T-helper 17 cell (primary cell): ENCODE measurements at regions not wholly inside any gene's neighbourhood (a gene's known extent, or its start where the extent isn't known, plus 50 kb on each side); places are given as distances from the start of the nearest gene placed in this dataset.
"Not testable (repeated sequence)": the region's sequence is repeated elsewhere in the genome, so short reads cannot be mapped to it uniquely, and the experiment has no call there.

Source experiments
- ATAC-seq: fragments of 150-1000 bp; cut with Tn5 transposase; 2 replicates; pipeline ENCODE4 v1.10.0; 2021; ENCODE audit warnings: mild to moderate bottlenecking, moderate library complexity
- DNase-seq, 3 donors: peaks; one replicate each; pipeline versions ENCODE4 v3.0.0 to v3.0.0-alpha.2; 2020 to 2021
- H3K9me3 ChIP-seq: one replicate; pipeline ENCODE4 v1.7.0; 2013; ENCODE audit warnings: low read length, mild to moderate bottlenecking; ENCODE audit not compliant: control insufficient read depth, poor library complexity, severe bottlenecking
- H3K27ac Mint-ChIP-seq: one replicate; pipeline ENCODE4 v1.8.0; 2022; ENCODE audit warnings: mild to moderate bottlenecking, moderate library complexity, mixed read lengths
- H3K27me3 Mint-ChIP-seq: one replicate; pipeline ENCODE4 v1.8.0; 2022; ENCODE audit warnings: mixed read lengths
- H3K36me3 Mint-ChIP-seq: one replicate; pipeline ENCODE4 v1.8.0; 2022; ENCODE audit warnings: low read depth, mixed read lengths
- H3K4me1 Mint-ChIP-seq: one replicate; pipeline ENCODE4 v1.8.0; 2022; ENCODE audit warnings: mild to moderate bottlenecking, mixed read lengths
- H3K4me3 Mint-ChIP-seq: one replicate; pipeline ENCODE4 v1.8.0; 2022; ENCODE audit warnings: mild to moderate bottlenecking, moderate library complexity, mixed read lengths

DNA sequence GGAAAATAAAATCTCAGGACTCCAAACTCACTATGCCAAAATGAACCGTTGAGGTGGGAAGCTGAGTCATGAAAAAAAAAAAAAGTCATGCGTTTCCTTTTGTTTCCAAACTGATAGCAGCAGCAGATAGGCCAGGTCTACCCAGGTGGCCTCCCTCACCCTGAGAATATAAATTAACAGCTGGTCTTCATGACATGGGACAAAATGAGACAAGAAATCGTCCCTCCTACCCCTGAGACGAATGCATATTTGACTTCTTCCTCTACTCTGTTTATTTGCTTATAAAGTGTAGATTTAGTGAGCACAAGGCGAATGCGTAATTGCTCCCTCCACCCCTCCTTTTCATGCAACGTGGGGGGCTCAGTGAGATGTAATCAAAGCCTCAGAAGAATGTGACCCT, 204.3 kb downstream of the TMEM121 start:
- H3K4me1 Mint-ChIP-seq, H3K4me3 Mint-ChIP-seq, DNase-seq, H3K27ac Mint-ChIP-seq, H3K36me3 Mint-ChIP-seq, H3K9me3 ChIP-seq, ATAC-seq: not testable (repeated sequence)
- peaks cover 31% of the 10 kb centered on the region for H3K27me3 Mint-ChIP-seq

GRCh38 chr14:105731221-105731985, 205.0 kb downstream of the TMEM121 start:
- H3K9me3 ChIP-seq, H3K4me3 Mint-ChIP-seq: not testable (repeated sequence)

GRCh38 chr14:105733081-105734065, 207.0 kb downstream of the TMEM121 start:
- H3K27ac Mint-ChIP-seq = no peak overlapping the region
- no peaks in the 10 kb centered on the region for H3K4me1 Mint-ChIP-seq
- no peak for DNase-seq
- H3K4me3 Mint-ChIP-seq = no peak overlapping the region
- H3K9me3 ChIP-seq = no peaks in the 10 kb centered on the region
- peaks cover 31% of the 10 kb centered on the region for H3K27me3 Mint-ChIP-seq
- no peaks in the 10 kb centered on the region for H3K36me3 Mint-ChIP-seq
- no peak for ATAC-seq

More at GRCh38 chr14:105731221-105731985, 205.0 kb downstream of the TMEM121 start:
- not testable (repeated sequence) for ATAC-seq, H3K27ac Mint-ChIP-seq, H3K36me3 Mint-ChIP-seq, H3K4me1 Mint-ChIP-seq, DNase-seq
- H3K27me3 Mint-ChIP-seq = peaks cover 31% of the 10 kb centered on the region

- H3K9me3 ChIP-seq, DNase-seq, H3K4me3 Mint-ChIP-seq, ATAC-seq, H3K36me3 Mint-ChIP-seq, H3K27ac Mint-ChIP-seq, H3K4me1 Mint-ChIP-seq: not testable (repeated sequence)
- H3K27me3 Mint-ChIP-seq = peaks cover 29% of the 10 kb centered on the region
Observed at GRCh38 chr14:105734241-105734640, 207.9 kb downstream of the TMEM121 start.

GRCh38 chr14:105736331-105736730, 209.9 kb downstream of the TMEM121 start:
- H3K27me3 Mint-ChIP-seq = peaks cover 12% of the 10 kb centered on the region
- H3K4me1 Mint-ChIP-seq, H3K9me3 ChIP-seq, H3K36me3 Mint-ChIP-seq, H3K4me3 Mint-ChIP-seq, H3K27ac Mint-ChIP-seq, DNase-seq, ATAC-seq: not testable (repeated sequence)

DNA sequence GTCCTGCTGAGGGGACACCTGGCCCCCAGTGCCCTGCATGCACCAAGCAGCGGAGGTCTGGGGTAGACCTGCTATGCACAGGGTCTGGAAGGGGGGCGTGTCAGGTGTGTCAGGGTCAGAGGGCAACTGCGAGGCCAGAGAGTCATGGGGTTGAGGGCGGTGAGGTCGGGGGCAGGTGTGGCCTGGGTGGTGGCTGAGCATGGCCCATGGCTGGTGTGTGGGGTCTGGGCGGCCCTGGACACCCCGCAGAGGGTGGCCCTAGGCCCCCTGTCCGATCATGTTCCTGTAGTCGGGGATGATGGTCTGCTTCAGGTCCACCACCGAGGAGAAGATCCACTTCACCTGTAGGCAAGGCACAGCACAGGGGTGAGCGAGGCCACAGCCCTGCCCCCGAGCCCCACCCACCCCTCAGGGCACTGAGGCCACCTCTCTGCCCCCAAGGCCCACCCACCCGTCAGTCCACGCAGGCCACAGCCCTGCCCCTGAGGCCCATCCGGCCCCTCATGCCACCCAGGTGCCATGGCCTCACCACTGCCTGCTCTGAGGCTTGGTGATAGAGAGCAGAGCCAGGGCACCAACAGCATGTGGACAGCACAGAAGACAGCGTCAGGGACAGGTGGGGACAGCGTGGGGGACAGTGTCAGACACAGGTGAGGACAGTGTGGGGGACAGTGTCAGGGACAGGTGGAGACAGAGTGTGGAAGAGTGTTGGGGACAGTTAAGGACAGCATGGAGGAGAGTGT, 211.3 kb downstream of the TMEM121 start:
- DNase-seq = no peak
- Mint-ChIP-seq H3K27me3 (peaks cover 6% of the 10 kb centered on the region), H3K36me3 (no peaks in the 10 kb centered on the region), H3K4me1 (no peaks in the 10 kb centered on the region), H3K4me3 (no peak overlapping the region), H3K27ac (no peak overlapping the region)
- H3K9me3 ChIP-seq = no peaks in the 10 kb centered on the region
- no peak for ATAC-seq

DNA sequence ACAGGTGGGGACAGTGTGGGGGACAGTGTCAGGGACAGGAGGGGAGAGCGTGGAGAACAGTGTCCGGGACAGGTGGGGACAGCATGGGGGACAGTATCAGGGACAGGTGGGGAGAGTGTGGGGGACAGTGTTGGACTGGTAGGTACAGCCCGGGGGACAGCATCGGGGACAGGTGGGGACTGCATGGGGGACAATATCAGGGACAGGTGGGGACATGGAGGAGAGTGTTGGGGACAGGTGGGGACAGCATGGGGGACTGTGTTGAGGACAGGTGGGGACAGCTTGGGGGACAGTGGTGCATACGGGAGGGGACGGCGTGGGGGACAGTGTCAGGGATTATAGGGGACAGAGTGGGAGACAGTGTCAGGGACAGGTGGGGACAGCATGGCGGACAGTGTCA, 212.3 kb downstream of the TMEM121 start:
- H3K4me3 Mint-ChIP-seq = no peak overlapping the region
- no peaks in the 10 kb centered on the region for H3K4me1 Mint-ChIP-seq
- H3K36me3 Mint-ChIP-seq = no peaks in the 10 kb centered on the region
- no peaks in the 10 kb centered on the region for H3K9me3 ChIP-seq
- peaks cover under 1% of the 10 kb centered on the region for H3K27me3 Mint-ChIP-seq
- DNase-seq (no peak), ATAC-seq (peak; percentile 14)
- H3K27ac Mint-ChIP-seq = no peak overlapping the region

- Mint-ChIP-seq H3K27me3 (no peaks in the 10 kb centered on the region), H3K4me3 (no peak overlapping the region), H3K27ac (no peak overlapping the region), H3K36me3 (no peaks in the 10 kb centered on the region), H3K4me1 (no peaks in the 10 kb centered on the region)
- DNase-seq = no peak
- H3K9me3 ChIP-seq = no peaks in the 10 kb centered on the region
- no peak for ATAC-seq
Observed at GRCh38 chr14:105739331-105740102, 213.1 kb downstream of the TMEM121 start.

DNA sequence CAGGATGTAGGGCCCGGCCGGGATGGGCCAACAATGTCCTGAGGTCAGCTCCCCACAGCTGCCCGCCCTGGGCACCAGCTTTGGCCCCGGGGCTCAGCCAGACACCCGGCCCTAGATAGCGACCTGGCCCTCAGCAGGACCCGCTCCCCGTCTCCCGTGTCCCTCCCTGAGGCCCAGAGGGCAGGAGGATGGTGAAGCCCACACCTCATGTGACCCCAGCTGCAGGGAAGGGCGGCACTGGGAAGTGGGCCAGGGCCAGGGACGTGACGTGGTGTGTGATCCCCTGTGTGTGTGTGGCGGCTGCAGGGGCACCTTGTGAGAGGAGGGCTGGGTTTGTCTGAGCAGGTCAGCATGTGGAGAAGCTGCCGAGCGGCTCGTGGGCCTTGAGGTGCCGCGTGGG, 213.9 kb downstream of the TMEM121 start:
- not testable (repeated sequence) for H3K27me3 Mint-ChIP-seq, DNase-seq, H3K9me3 ChIP-seq, H3K4me3 Mint-ChIP-seq, H3K27ac Mint-ChIP-seq, H3K36me3 Mint-ChIP-seq, ATAC-seq, H3K4me1 Mint-ChIP-seq

DNA sequence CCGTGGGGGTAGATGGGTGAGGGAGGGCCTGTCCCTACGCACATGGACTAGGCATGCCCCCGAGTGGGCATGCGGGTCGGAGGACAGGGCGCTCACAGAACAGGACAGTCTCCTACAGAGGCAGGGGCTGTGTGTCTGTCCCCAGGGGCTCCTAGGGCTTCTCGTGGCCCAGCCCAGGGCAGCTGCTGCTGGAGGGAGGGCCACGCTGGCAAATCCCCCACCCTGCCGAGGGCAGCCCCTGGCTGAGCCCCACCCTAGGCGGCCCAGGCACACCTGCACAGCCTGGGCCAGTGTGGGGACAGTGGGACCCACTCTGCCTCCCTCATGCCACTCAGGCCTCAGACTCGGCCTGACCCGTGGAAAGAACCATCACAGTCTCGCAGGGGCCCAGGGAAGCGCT, 214.6 kb downstream of the TMEM121 start:
- not testable (repeated sequence) for H3K27me3 Mint-ChIP-seq, DNase-seq, H3K4me3 Mint-ChIP-seq, H3K4me1 Mint-ChIP-seq, ATAC-seq, H3K9me3 ChIP-seq, H3K36me3 Mint-ChIP-seq, H3K27ac Mint-ChIP-seq

DNA sequence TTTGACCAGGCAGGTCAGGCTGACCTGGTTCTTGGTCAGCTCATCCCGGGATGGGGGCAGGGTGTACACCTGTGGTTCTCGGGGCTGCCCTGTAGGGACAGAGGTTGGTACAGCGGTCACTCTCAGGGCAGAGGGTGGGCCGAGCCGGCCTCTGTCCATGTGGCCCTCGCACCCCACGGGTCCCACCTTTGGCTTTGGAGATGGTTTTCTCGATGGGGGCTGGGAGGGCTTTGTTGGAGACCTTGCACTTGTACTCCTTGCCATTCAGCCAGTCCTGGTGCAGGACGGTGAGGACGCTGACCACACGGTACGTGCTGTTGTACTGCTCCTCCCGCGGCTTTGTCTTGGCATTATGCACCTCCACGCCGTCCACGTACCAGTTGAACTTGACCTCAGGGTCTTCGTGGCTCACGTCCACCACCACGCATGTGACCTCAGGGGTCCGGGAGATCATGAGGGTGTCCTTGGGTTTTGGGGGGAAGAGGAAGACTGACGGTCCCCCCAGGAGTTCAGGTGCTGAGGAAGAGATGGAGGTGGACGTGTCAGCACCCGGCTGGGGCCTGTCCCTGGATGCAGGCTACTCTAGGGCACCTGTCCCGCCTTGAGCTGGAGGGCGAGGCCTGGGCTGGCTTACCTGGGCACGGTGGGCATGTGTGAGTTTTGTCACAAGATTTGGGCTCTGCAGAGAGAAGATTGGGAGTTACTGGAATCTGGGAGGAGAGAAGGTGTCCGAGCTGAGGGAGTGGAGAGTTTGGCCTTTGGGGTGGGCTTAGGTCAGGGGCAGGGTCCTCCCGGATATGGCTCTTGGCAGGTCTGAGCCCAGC, 215.5 kb downstream of the TMEM121 start:
- H3K4me3 Mint-ChIP-seq, H3K27me3 Mint-ChIP-seq, H3K4me1 Mint-ChIP-seq, ATAC-seq, DNase-seq, H3K36me3 Mint-ChIP-seq, H3K9me3 ChIP-seq: not testable (repeated sequence)
- H3K27ac Mint-ChIP-seq = peak overlapping the region; percentile 41

- Mint-ChIP-seq H3K36me3 (no peaks in the 10 kb centered on the region), H3K27ac (no peak overlapping the region), H3K27me3 (peaks cover 2% of the 10 kb centered on the region), H3K4me3 (no peak overlapping the region), H3K4me1 (no peaks in the 10 kb centered on the region)
- ATAC-seq (no peak), DNase-seq (no peak)
- no peaks in the 10 kb centered on the region for H3K9me3 ChIP-seq
Observed at GRCh38 chr14:105742531-105742848, 216.1 kb downstream of the TMEM121 start.
